PC-3 (cell line): ENCODE measurements at regions not wholly inside any gene's neighbourhood (a gene's known extent, or its start where the extent isn't known, plus 50 kb on each side); places are given as distances from the start of the nearest gene placed in this dataset.

Source experiments
- ATAC-seq: fragments of 200-7000 bp; cut with Tn5 transposase; 2 replicates; pipeline ENCODE4 v1.9.1; 2020; ENCODE audit warnings: mild to moderate bottlenecking, moderate library complexity
- BruUV-seq: library from RNA; stranded (reverse); fragments of 400-500 nt; replicated peaks from 2 replicates; lab custom pipeline; 2021; lab: Mats Ljungman, UMichigan
- CTCF ChIA-PET: fragments of 300-600 bp; sonication (Branson Sonifier 250); formaldehyde crosslinking; loops from one replicate; lab custom pipeline; 2022; ENCODE audit warnings: antibody characterized with exemption; lab: Charles Lee
- POLR2A ChIA-PET: fragments of 300-600 bp; sonication (Branson Sonifier 250); formaldehyde crosslinking; loops from one replicate; lab custom pipeline; 2022; ENCODE audit warnings: antibody characterized with exemption; ENCODE audit not compliant: unreplicated experiment; lab: Charles Lee
- DNase-seq: peaks from one replicate; pipeline ENCODE4 v3.0.0-alpha.2; 2015
- H2AFZ ChIP-seq: fragments of 300-600 bp; sonication (generic); 2 replicates; pipeline ENCODE4 v1.6.0; 2016; ENCODE audit warnings: antibody characterized with exemption, low read length
- H3F3A ChIP-seq: fragments of 300-600 bp; sonication (generic); one replicate; pipeline ENCODE4 v1.6.0; 2017; ENCODE audit warnings: antibody characterized with exemption, low read length, control low read depth, mild to moderate bottlenecking; ENCODE audit not compliant: unreplicated experiment
- H3K27ac ChIP-seq: fragments of 300-600 bp; sonication (generic); 2 replicates; pipeline ENCODE4 v1.5.1; 2016; ENCODE audit warnings: mild to moderate bottlenecking, low read length
- H3K27me3 ChIP-seq: fragments of 300-600 bp; sonication (generic); 2 replicates; pipeline ENCODE4 v1.6.1; 2016; ENCODE audit warnings: low read length, mixed read lengths
- H3K36me3 ChIP-seq: fragments of 300-600 bp; sonication (generic); 2 replicates; pipeline ENCODE4 v1.6.1; 2016; ENCODE audit warnings: low read depth, mixed run types, low read length, mixed read lengths
- H3K4me1 ChIP-seq: fragments of 300-600 bp; sonication (generic); 2 replicates; pipeline ENCODE4 v1.5.1; 2016; ENCODE audit warnings: low read length; ENCODE audit not compliant: insufficient read depth
- H3K4me2 ChIP-seq: fragments of 300-600 bp; sonication (generic); 2 replicates; pipeline ENCODE4 v1.6.0; 2016; ENCODE audit warnings: low read length
- H3K4me3 ChIP-seq: fragments of 300-600 bp; sonication (generic); 2 replicates; pipeline ENCODE4 v1.5.1; 2016; ENCODE audit warnings: mild to moderate bottlenecking, low read length, mixed read lengths
- H3K79me2 ChIP-seq: fragments of 300-600 bp; sonication (generic); 2 replicates; pipeline ENCODE4 v1.6.1; 2017; ENCODE audit warnings: low read length, mixed read lengths
- H3K9ac ChIP-seq: fragments of 300-600 bp; sonication (generic); 2 replicates; pipeline ENCODE4 v1.6.0; 2016; ENCODE audit warnings: mild to moderate bottlenecking, low read length
- H3K9me2 ChIP-seq: fragments of 300-600 bp; sonication (generic); replicated peaks from 2 replicates; pipeline ENCODE4 v1.6.1; 2016; ENCODE audit warnings: mixed run types, low read length, mixed read lengths
- H3K9me3 ChIP-seq: fragments of 300-600 bp; sonication (generic); 2 replicates; pipeline ENCODE4 v1.6.1; 2016; ENCODE audit warnings: low read length, mixed read lengths
- H4K20me1 ChIP-seq: fragments of 300-600 bp; sonication (generic); 2 replicates; pipeline ENCODE4 v1.6.1; 2016; ENCODE audit warnings: low read length, mixed read lengths
- CTCF ChIP-seq: fragments of 300-600 bp; sonication (generic); conservative IDR thresholded peaks from 2 replicates; pipeline ENCODE4 v1.5.1; 2017; ENCODE audit warnings: antibody characterized with exemption, low read depth, mild to moderate bottlenecking, low read length
- EZH2 ChIP-seq: fragments of 300-600 bp; sonication (generic); IDR thresholded peaks from one replicate; pipeline ENCODE4 v1.6.1; 2017; ENCODE audit warnings: antibody characterized with exemption, mild to moderate bottlenecking, low read length; ENCODE audit not compliant: unreplicated experiment
- EZH2phosphoT487 ChIP-seq: fragments of 300-600 bp; sonication (generic); IDR thresholded peaks from 2 replicates; pipeline ENCODE4 v1.6.1; 2018; ENCODE audit warnings: mild to moderate bottlenecking, antibody characterized with exemption, low read length, borderline replicate concordance
- intact Hi-C: fragments of 100-400 bp; cut with micrococcal nuclease; formaldehyde crosslinking; loops from 2 replicates; pipeline ENCODE4 v1.9.0; 2023

GRCh38 chr5:19261879-19262278 lies 726.1 kb downstream of the CDH18 start:
- Histone ChIP-seq H3F3A (no peaks in the 10 kb centered on the region), H3K27ac (no peak overlapping the region), H2AFZ (no peak overlapping the region), H3K36me3 (no peaks in the 10 kb centered on the region), H3K9me2 (no peaks in the 10 kb centered on the region), H3K27me3 (no peaks in the 10 kb centered on the region), H3K4me3 (no peak overlapping the region), H4K20me1 (no peaks in the 10 kb centered on the region), H3K9ac (no peak overlapping the region), H3K4me2 (no peak overlapping the region), H3K4me1 (no peaks in the 10 kb centered on the region), H3K9me3 (no peaks in the 10 kb centered on the region), H3K79me2 (no peaks in the 10 kb centered on the region)
- ChIA-PET CTCF (no interaction called here), POLR2A (no interaction called here)
- no peak for ATAC-seq
- BruUV-seq: no TSS peak
- intact Hi-C loops: no loop called here
- DNase-seq: no peak
- TF ChIP-seq EZH2phosphoT487: no peak
- TF ChIP-seq CTCF: no peak
- TF ChIP-seq EZH2: no peak

DNA sequence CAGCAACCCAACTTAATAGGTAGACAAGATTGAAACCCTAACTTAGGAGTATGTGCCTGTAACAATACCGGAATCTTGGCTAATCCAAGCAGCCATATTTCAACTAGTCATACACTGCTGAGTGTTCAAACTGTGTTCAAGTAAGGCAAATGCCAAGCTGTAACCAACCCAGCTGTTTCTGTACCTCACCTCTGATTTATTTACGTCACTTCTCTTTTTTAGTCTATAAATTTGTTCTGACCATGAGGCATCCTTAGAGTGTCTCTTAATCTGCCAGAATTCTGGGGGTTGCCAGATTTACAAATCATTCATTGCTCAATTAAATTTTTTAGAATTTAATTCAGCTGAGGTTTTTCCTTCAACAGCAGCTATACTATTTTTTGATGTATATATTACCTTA lies 723.2 kb downstream of the CDH18 start:
- H3K4me1 ChIP-seq: no peaks in the 10 kb centered on the region
- no peaks in the 10 kb centered on the region for H3K36me3 ChIP-seq
- H3K9me2 ChIP-seq: no peaks in the 10 kb centered on the region
- H3K79me2 ChIP-seq: no peaks in the 10 kb centered on the region
- H3K27me3 ChIP-seq: no peaks in the 10 kb centered on the region
- no TSS peak for BruUV-seq
- DNase-seq (no peak), ATAC-seq (no peak)
- H3K27ac ChIP-seq: no peak overlapping the region
- CTCF ChIA-PET: no interaction called here
- H3F3A ChIP-seq: no peaks in the 10 kb centered on the region
- H3K9ac ChIP-seq: no peak overlapping the region
- no peak overlapping the region for H3K4me2 ChIP-seq
- intact Hi-C loops: no loop called here
- no peak overlapping the region for H3K4me3 ChIP-seq
- no peaks in the 10 kb centered on the region for H4K20me1 ChIP-seq
- TF ChIP-seq CTCF: no peak
- TF ChIP-seq EZH2phosphoT487: no peak
- no peak for TF ChIP-seq EZH2
- H3K9me3 ChIP-seq: no peaks in the 10 kb centered on the region
- no peak overlapping the region for H2AFZ ChIP-seq
- POLR2A ChIA-PET: no interaction called here

DNA sequence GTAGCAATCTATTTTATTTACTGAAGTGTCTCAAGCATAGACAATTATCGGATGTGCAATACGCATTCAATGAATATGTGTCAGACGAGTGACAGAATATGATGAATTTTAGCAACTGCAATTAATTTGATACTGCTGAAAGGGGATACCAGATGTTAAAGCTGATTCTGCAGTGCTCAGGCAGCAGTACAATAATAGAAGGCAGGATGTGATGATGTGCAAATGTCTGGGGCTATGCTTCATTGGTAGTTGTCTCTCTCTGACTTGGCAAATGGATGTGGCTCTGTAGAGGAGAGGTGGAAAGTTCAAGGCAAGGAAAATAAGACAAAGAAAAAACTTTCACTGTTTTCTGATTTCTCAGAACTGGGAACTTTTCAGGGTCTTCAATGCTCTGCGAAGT lies 721.2 kb downstream of the CDH18 start:
- Histone ChIP-seq H3K4me2 (no peak overlapping the region), H3K4me1 (0 out of 2 replicates have a peak, but pooled peaks cover 7% of the 10 kb centered on the region), H3F3A (no peaks in the 10 kb centered on the region), H3K9me3 (no peaks in the 10 kb centered on the region), H3K9me2 (no peaks in the 10 kb centered on the region), H3K27ac (no peak overlapping the region), H3K36me3 (no peaks in the 10 kb centered on the region), H3K4me3 (no peak overlapping the region), H2AFZ (no peak overlapping the region), H3K79me2 (no peaks in the 10 kb centered on the region), H3K9ac (no peak overlapping the region), H4K20me1 (no peaks in the 10 kb centered on the region), H3K27me3 (no peaks in the 10 kb centered on the region)
- ChIA-PET CTCF (no interaction called here), POLR2A (no interaction called here)
- intact Hi-C loops: no loop called here
- no peak for DNase-seq
- TF ChIP-seq EZH2phosphoT487 (no peak), EZH2 (no peak), CTCF (no peak)
- no peak for ATAC-seq
- BruUV-seq: no TSS peak
